Islet precursor cell (in vitro differentiated cells): ENCODE measurements at regions not wholly inside any gene's neighbourhood (a gene's known extent, or its start where the extent isn't known, plus 50 kb on each side); places are given as distances from the start of the nearest gene placed in this dataset.
A peak's percentile ranks its signal among the peaks of the same experiment; 100 is the strongest.
"Not testable (repeated sequence)": the region's sequence is repeated elsewhere in the genome, so short reads cannot be mapped to it uniquely, and the experiment has no call there.

ENCODE experiments used
- DNase-seq: peaks from one replicate; pipeline ENCODE4 v3.0.0-alpha.2; 2018

GRCh38 chr10:45199205-45199740 is 116.1 kb downstream of the OR13A1 start:
- no peak for DNase-seq

GRCh38 chr10:45201271-45201670 is 114.1 kb downstream of the OR13A1 start:
- DNase-seq = no peak

- no peak for DNase-seq
Measured at GRCh38 chr10:45202242-45202641, 113.2 kb downstream of the OR13A1 start.

GRCh38 chr10:45204954-45205775 is 110.2 kb downstream of the OR13A1 start:
- DNase-seq = no peak

- no peak for DNase-seq
Measured at GRCh38 chr10:45209888-45210287, 105.5 kb downstream of the OR13A1 start.

GRCh38 chr10:45211576-45211975 is 103.8 kb downstream of the OR13A1 start:
- DNase-seq = no peak

- DNase-seq = no peak
Measured at GRCh38 chr10:45219416-45219815, 96.0 kb downstream of the OR13A1 start.

- no peak for DNase-seq
Measured at GRCh38 chr10:45220931-45221330, 94.5 kb downstream of the OR13A1 start.

GRCh38 chr10:45224219-45224841 is 91.1 kb downstream of the OR13A1 start:
- DNase-seq = no peak

- DNase-seq = no peak
Measured at GRCh38 chr10:45227042-45227441, 88.4 kb downstream of the OR13A1 start.

- DNase-seq = no peak
Measured at GRCh38 chr10:45227456-45227855, 88.0 kb downstream of the OR13A1 start.

- DNase-seq = no peak
Measured at GRCh38 chr10:45229823-45230222, 85.6 kb downstream of the OR13A1 start.

GRCh38 chr10:45235260-45235769 is 80.1 kb downstream of the OR13A1 start:
- peak; percentile 84 for DNase-seq

- DNase-seq = no peak
Measured at GRCh38 chr10:45235798-45236220, 79.6 kb downstream of the OR13A1 start.

- no peak for DNase-seq
Measured at GRCh38 chr10:45238896-45239295, 76.5 kb downstream of the OR13A1 start.

- DNase-seq = peak; percentile 73
Measured at GRCh38 chr10:45239642-45240041, 75.8 kb downstream of the OR13A1 start.

- DNase-seq = no peak
Measured at GRCh38 chr10:45241865-45242520, 73.4 kb downstream of the OR13A1 start.

GRCh38 chr10:45243261-45243660 is 72.1 kb downstream of the OR13A1 start:
- DNase-seq = no peak

- DNase-seq = no peak
Measured at GRCh38 chr10:45246522-45246921, 68.9 kb downstream of the OR13A1 start.

- peak; percentile 71 for DNase-seq
Measured at GRCh38 chr10:45249978-45250693, 65.3 kb downstream of the OR13A1 start.

- not testable (repeated sequence) for DNase-seq
Measured at GRCh38 chr10:45250694-45251075, 64.7 kb downstream of the OR13A1 start.
